HCT116 (cell line): ENCODE measurements at regions not wholly inside any gene's neighbourhood (a gene's known extent, or its start where the extent isn't known, plus 50 kb on each side); places are given as distances from the start of the nearest gene placed in this dataset.

Experiments used
- ATAC-seq: fragments of 200-7000 bp; cut with Tn5 transposase; 2 replicates; pipeline ENCODE4 v1.9.1; 2020; ENCODE audit warnings: mild to moderate bottlenecking, moderate library complexity
- BruUV-seq: library from RNA; stranded (reverse); fragments of 400-500 nt; replicated peaks from 2 replicates; lab custom pipeline; 2021; lab: Mats Ljungman, UMichigan
- CTCF ChIA-PET: fragments of 300-600 bp; sonication (Branson Sonifier 250); formaldehyde crosslinking; loops from one replicate; lab custom pipeline; 2021; ENCODE audit warnings: antibody characterized with exemption; lab: Charles Lee
- POLR2A ChIA-PET: fragments of 300-600, 350-600 bp; sonication (Branson Sonifier 250); formaldehyde crosslinking; loops from one replicate; lab custom pipeline; 2021; ENCODE audit warnings: antibody characterized with exemption; lab: Charles Lee
- RAD21 ChIA-PET, 2 experiments: fragments of 300-600 bp; sonication (Branson Sonifier 250); formaldehyde crosslinking; loops; one replicate each; lab custom pipeline; 2023; ENCODE audit warnings: low total read pairs in 2 of 2; ENCODE audit not compliant: uncharacterized antibody in 2 of 2, unreplicated experiment in 2 of 2, low non-redundant PET in 1 of 2; lab: Charles Lee
- DNase-seq: peaks from one replicate; pipeline ENCODE4 v3.0.0-alpha.2; 2010; ENCODE audit warnings: low read depth, low spot score
- H2AFZ ChIP-seq: fragments of 200-600 bp; shearing (Covaris generic), sonication (generic); 2 replicates; pipeline ENCODE4 v1.6.1; 2017; ENCODE audit warnings: low read depth, mixed run types, mixed read lengths, antibody characterized with exemption, low read length; ENCODE audit not compliant: poor library complexity, severe bottlenecking
- H3K27ac ChIP-seq: 2 replicates; pipeline ENCODE4 v1.5.1; 2012; ENCODE audit warnings: low read depth, low read length
- H3K27me3 ChIP-seq: fragments of 200-600 bp; sonication (generic); 2 replicates; pipeline ENCODE4 v1.6.1; 2016; ENCODE audit warnings: mixed run types, low read length, mixed read lengths; ENCODE audit not compliant: insufficient read depth
- H3K36me3 ChIP-seq, 2 experiments: fragments of 200-500 bp in 1 of 2; fragments of 200-600 bp in 1 of 2; sonication (Bioruptor generic) in 1 of 2; sonication (generic) in 1 of 2; 2 replicates each; pipeline versions ENCODE4 v1.5.1 to v1.6.1; 2014 to 2016; ENCODE audit warnings: low read length in 2 of 2, inconsistent platforms in 1 of 2, mixed read lengths in 1 of 2, mixed run types in 1 of 2; ENCODE audit not compliant: insufficient read depth in 2 of 2, control insufficient read depth in 1 of 2
- H3K4me1 ChIP-seq, 2 experiments: fragments of 200-600 bp in 1 of 2; sonication (generic) in 1 of 2; 2 replicates each; pipeline versions ENCODE4 v1.5.1 to v1.6.1; 2012 to 2017; ENCODE audit warnings: low read length in 2 of 2, inconsistent platforms in 1 of 2, mild to moderate bottlenecking in 1 of 2, mixed read lengths in 1 of 2, mixed run types in 1 of 2, moderate library complexity in 1 of 2; ENCODE audit not compliant: insufficient read depth in 2 of 2, control insufficient read depth in 1 of 2
- H3K4me2 ChIP-seq: fragments of 200-600 bp; sonication (generic); 2 replicates; pipeline ENCODE4 v1.6.1; 2017; ENCODE audit warnings: mixed run types, low read length, mixed read lengths
- H3K4me3 ChIP-seq, 2 experiments: fragments of 200-600 bp in 1 of 2; sonication (generic) in 1 of 2; replicated peaks in 1 of 2; 2 replicates each; pipeline ENCODE4 v1.5.1; 2011 to 2016; ENCODE audit warnings: low read length in 2 of 2, control low read depth in 1 of 2, low read depth in 1 of 2, mild to moderate bottlenecking in 1 of 2, mixed read lengths in 1 of 2, mixed run types in 1 of 2
- H3K79me2 ChIP-seq: fragments of 200-600 bp; sonication (generic); 2 replicates; pipeline ENCODE4 v1.6.1; 2017; ENCODE audit warnings: mild to moderate bottlenecking, mixed run types, low read length, moderate library complexity, mixed read lengths; ENCODE audit not compliant: insufficient read depth
- H3K9ac ChIP-seq: fragments of 200-600 bp; sonication (generic); 2 replicates; pipeline ENCODE4 v1.6.1; 2016; ENCODE audit warnings: low read length, mixed read lengths
- H3K9me2 ChIP-seq: fragments of 200-600 bp; sonication (generic), shearing (Covaris generic); 2 replicates; pipeline ENCODE4 v1.6.1; 2017; ENCODE audit warnings: mixed run types, mild to moderate bottlenecking, moderate library complexity; ENCODE audit not compliant: insufficient read depth
- H3K9me3 ChIP-seq, 2 experiments: fragments of 200-500 bp in 1 of 2; fragments of 200-600 bp in 1 of 2; sonication (Bioruptor generic) in 1 of 2; sonication (generic) in 1 of 2; 2 replicates each; pipeline ENCODE4 v1.6.1; 2014 to 2017; ENCODE audit warnings: low read length in 2 of 2, mixed read lengths in 2 of 2, inconsistent platforms in 1 of 2, low read depth in 1 of 2, mild to moderate bottlenecking in 1 of 2, mixed run types in 1 of 2, moderate library complexity in 1 of 2; ENCODE audit not compliant: control insufficient read depth in 1 of 2, insufficient read depth in 1 of 2
- H4K20me1 ChIP-seq: fragments of 200-600 bp; sonication (generic), shearing (Covaris generic); 2 replicates; pipeline ENCODE4 v1.6.1; 2017; ENCODE audit warnings: mixed run types, mild to moderate bottlenecking, moderate library complexity; ENCODE audit not compliant: insufficient read depth
- ATF3 ChIP-seq: IDR thresholded peaks from 2 replicates; pipeline ENCODE4 v1.6.1; 2012
- CBX3 ChIP-seq: IDR thresholded peaks from 2 replicates; pipeline ENCODE4 v1.6.1; 2012; ENCODE audit warnings: low read depth
- CEBPB ChIP-seq: IDR thresholded peaks from 2 replicates; pipeline ENCODE4 v1.6.1; 2012; ENCODE audit warnings: low read depth
- EZH2 ChIP-seq: fragments of 200-600 bp; sonication (generic); IDR thresholded peaks from 2 replicates; pipeline ENCODE4 v1.6.1; 2017; ENCODE audit warnings: antibody characterized with exemption, mixed run types
- EZH2phosphoT487 ChIP-seq: fragments of 200-600 bp; IDR thresholded peaks from 2 replicates; pipeline ENCODE4 v1.6.1; 2018; ENCODE audit warnings: antibody characterized with exemption, borderline replicate concordance
- POLR2AphosphoS5 ChIP-seq: IDR thresholded peaks from 2 replicates; pipeline ENCODE4 v1.6.1; 2011; ENCODE audit warnings: mild to moderate bottlenecking, low read depth, low read length, moderate library complexity
- SP1 ChIP-seq: IDR thresholded peaks from 2 replicates; pipeline ENCODE4 v1.6.1; 2012; ENCODE audit warnings: low read depth
- SRF ChIP-seq: IDR thresholded peaks from 2 replicates; pipeline ENCODE4 v1.6.1; 2012; ENCODE audit warnings: low read depth
- YY1 ChIP-seq: IDR thresholded peaks from 2 replicates; pipeline ENCODE4 v1.6.1; 2011; ENCODE audit warnings: low read length, low read depth, moderate library complexity, mild to moderate bottlenecking; ENCODE audit not compliant: insufficient replicate concordance; ENCODE audit errors: extremely low read depth
- ZFX ChIP-seq: fragments of 450-650 bp; IDR thresholded peaks from 2 replicates; pipeline ENCODE4 v1.6.1; 2017
- ZNF274 ChIP-seq: fragments of 200-500 bp; sonication (Bioruptor generic); IDR thresholded peaks from 2 replicates; pipeline ENCODE4 v1.6.1; 2014; ENCODE audit warnings: mild to moderate bottlenecking, low read depth, low read length, inconsistent platforms
- intact Hi-C: fragments of 100-400 bp; cut with micrococcal nuclease; formaldehyde crosslinking; loops from 2 replicates; pipeline ENCODE4 v1.10.0; 2022
- TF ChIP-seq, protein P1 (sequence below): IDR thresholded peaks from 2 replicates; pipeline ENCODE4 v1.6.1; 2012

- no TSS peak for BruUV-seq
- no peak overlapping the region for H3K4me3 ChIP-seq
- POLR2A ChIA-PET: no interaction called here
These were observed 186.9 kb downstream of the ZFP64 start for GRCh38 chr20:52004715-52005114.

GRCh38 chr20:52004018-52004417 lies 187.6 kb downstream of the ZFP64 start:
- H3K79me2 ChIP-seq: no peaks in the 10 kb centered on the region
- ChIA-PET CTCF (no interaction called here), RAD21 (no interaction called here), POLR2A (interaction anchor here (0.6 kb wide), 1 partner anchor 50 kb away, joined by 4 read pairs; no protein-coding TSS in a partner anchor)
- no peak overlapping the region for H2AFZ ChIP-seq
- H3K4me3 ChIP-seq: no peak overlapping the region
- no peaks in the 10 kb centered on the region for H3K4me1 ChIP-seq
- DNase-seq (no peak), ATAC-seq (no peak)
- H3K36me3 ChIP-seq: no peaks in the 10 kb centered on the region
- no peak for TF ChIP-seq YY1
- TF ChIP-seq EZH2phosphoT487: no peak
- TF ChIP-seq, protein P1, sequence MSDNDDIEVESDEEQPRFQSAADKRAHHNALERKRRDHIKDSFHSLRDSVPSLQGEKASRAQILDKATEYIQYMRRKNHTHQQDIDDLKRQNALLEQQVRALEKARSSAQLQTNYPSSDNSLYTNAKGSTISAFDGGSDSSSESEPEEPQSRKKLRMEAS: no peak
- H3K9me2 ChIP-seq: no peaks in the 10 kb centered on the region
- no TSS peak for BruUV-seq
- H3K9me3 ChIP-seq: no peaks in the 10 kb centered on the region
- H3K9ac ChIP-seq: no peak overlapping the region
- no peaks in the 10 kb centered on the region for H3K27me3 ChIP-seq
- no peak overlapping the region for H3K4me2 ChIP-seq
- H3K27ac ChIP-seq: no peak overlapping the region
- intact Hi-C loops: no loop called here
- H4K20me1 ChIP-seq: no peaks in the 10 kb centered on the region

More at GRCh38 chr20:52004715-52005114, 186.9 kb downstream of the ZFP64 start:
- DNase-seq: no peak
- no peaks in the 10 kb centered on the region for H3K79me2 ChIP-seq
- no peak overlapping the region for H3K4me2 ChIP-seq
- ChIA-PET CTCF (interaction anchor here (1.7 kb wide), 1 partner anchor 39 kb away, joined by 5 read pairs; no protein-coding TSS in a partner anchor), RAD21 (no interaction called here)
- H3K27ac ChIP-seq: no peak overlapping the region
- TF ChIP-seq ZNF274 (no peak), ATF3 (no peak), ZFX (no peak), CEBPB (no peak), CBX3 (no peak), SRF (no peak), SP1 (no peak), POLR2AphosphoS5 (no peak), EZH2 (no peak), YY1 (no peak)
- no peaks in the 10 kb centered on the region for H3K27me3 ChIP-seq
- H3K9ac ChIP-seq: no peak overlapping the region
- no peaks in the 10 kb centered on the region for H3K36me3 ChIP-seq
- H3K4me1 ChIP-seq: no peaks in the 10 kb centered on the region
- no peak for ATAC-seq
- intact Hi-C loops: no loop called here
- H3K9me2 ChIP-seq: no peaks in the 10 kb centered on the region
- no peak overlapping the region for H2AFZ ChIP-seq
- no peaks in the 10 kb centered on the region for H3K9me3 ChIP-seq
- no peaks in the 10 kb centered on the region for H4K20me1 ChIP-seq
